ENCODE measurements at regions not wholly inside any gene's neighbourhood (a gene's known extent, or its start where the extent isn't known, plus 50 kb on each side); places are given as distances from the start of the nearest gene placed in this dataset.
"Not testable (repeated sequence)": the region's sequence is repeated elsewhere in the genome, so short reads cannot be mapped to it uniquely, and the experiment has no call there.

- no peak for TF ChIP-seq JUND (IDR thresholded peaks at IDR 0.05; ENCODE audit: low read depth)
- no peak for DNase-seq (ENCODE audit: low read depth in 1 of 2, low spot score in 1 of 2)
- in situ Hi-C loops (cut with HindIII; ENCODE audit: low pct_unique_long_range_greater_than_20kb, low sequenced_read_pairs) = no loop called here
Observed at GRCh38 chr7:47186316-47186715, 395.6 kb downstream of the TNS3 start.

GRCh38 chr7:47185839-47186238 is 396.1 kb downstream of the TNS3 start:
- in situ Hi-C loops (cut with HindIII; ENCODE audit: low pct_unique_long_range_greater_than_20kb, low sequenced_read_pairs) = no loop called here
- no peak for TF ChIP-seq JUND (IDR thresholded peaks at IDR 0.05; ENCODE audit: low read depth)
- no peak for DNase-seq (ENCODE audit: low read depth in 1 of 2, low spot score in 1 of 2)

DNA sequence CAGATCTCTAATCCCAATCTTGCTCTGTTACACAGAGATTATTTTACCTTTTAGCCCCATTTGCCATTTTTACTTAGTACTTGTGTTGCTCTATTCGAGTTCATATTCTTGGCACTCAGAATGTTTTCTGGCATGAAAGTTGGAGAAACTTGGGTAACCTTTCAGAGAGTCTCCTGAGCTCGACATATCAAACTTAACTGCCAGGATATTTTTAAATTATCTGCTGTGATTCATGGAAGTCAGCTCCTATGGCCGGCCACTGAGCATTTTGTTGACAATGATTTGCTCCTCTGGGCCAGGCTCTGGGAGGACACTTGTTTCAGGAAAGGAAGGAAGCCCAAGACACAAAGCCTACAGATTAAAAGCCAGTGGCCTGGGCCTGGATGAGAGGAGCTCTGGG is 396.7 kb downstream of the TNS3 start:
- no peak for DNase-seq (ENCODE audit: low read depth in 1 of 2, low spot score in 1 of 2)
- no peak for TF ChIP-seq JUND (IDR thresholded peaks at IDR 0.05; ENCODE audit: low read depth)
- in situ Hi-C loops (cut with HindIII; ENCODE audit: low pct_unique_long_range_greater_than_20kb, low sequenced_read_pairs) = no loop called here

GRCh38 chr7:47183862-47184590 is 397.9 kb downstream of the TNS3 start:
- in situ Hi-C loops (cut with HindIII; ENCODE audit: low pct_unique_long_range_greater_than_20kb, low sequenced_read_pairs) = no loop called here
- TF ChIP-seq JUND (IDR thresholded peaks at IDR 0.05; ENCODE audit: low read depth) = no peak

GRCh38 chr7:47181746-47182361 is 400.1 kb downstream of the TNS3 start:
- no peak for TF ChIP-seq JUND (IDR thresholded peaks at IDR 0.05; ENCODE audit: low read depth)
- in situ Hi-C loops (cut with HindIII; ENCODE audit: low pct_unique_long_range_greater_than_20kb, low sequenced_read_pairs) = no loop called here
- peak; percentile 58 to 83 for DNase-seq (ENCODE audit: low read depth in 1 of 2, low spot score in 1 of 2)

More at GRCh38 chr7:47183862-47184590, 397.9 kb downstream of the TNS3 start:
- no peak for DNase-seq (ENCODE audit: low read depth in 1 of 2, low spot score in 1 of 2)

DNA sequence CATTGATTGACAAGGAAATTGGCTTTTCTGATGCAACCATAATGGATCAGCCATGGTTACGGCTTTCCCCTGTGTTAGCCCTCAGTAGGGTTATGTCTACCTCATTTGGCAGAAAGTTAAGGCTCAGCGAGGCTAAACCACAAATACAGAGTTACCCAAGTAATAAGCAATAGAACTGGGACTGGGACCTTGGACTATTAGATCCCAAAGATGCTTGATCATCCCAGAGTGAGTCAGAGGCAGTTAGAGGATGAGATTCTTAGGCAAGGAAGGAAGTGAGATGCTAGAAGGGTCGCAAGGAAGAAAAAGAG is 401.4 kb downstream of the TNS3 start:
- in situ Hi-C loops (cut with HindIII; ENCODE audit: low pct_unique_long_range_greater_than_20kb, low sequenced_read_pairs) = no loop called here
- no peak for TF ChIP-seq JUND (IDR thresholded peaks at IDR 0.05; ENCODE audit: low read depth)
- no peak for DNase-seq (ENCODE audit: low read depth in 1 of 2, low spot score in 1 of 2)

GRCh38 chr7:47179812-47180515 is 401.9 kb downstream of the TNS3 start:
- no peak for TF ChIP-seq JUND (IDR thresholded peaks at IDR 0.05; ENCODE audit: low read depth)
- in situ Hi-C loops (cut with HindIII; ENCODE audit: low pct_unique_long_range_greater_than_20kb, low sequenced_read_pairs) = no loop called here
- DNase-seq (ENCODE audit: low read depth in 1 of 2, low spot score in 1 of 2) = peak; percentile 59 to 79

DNA sequence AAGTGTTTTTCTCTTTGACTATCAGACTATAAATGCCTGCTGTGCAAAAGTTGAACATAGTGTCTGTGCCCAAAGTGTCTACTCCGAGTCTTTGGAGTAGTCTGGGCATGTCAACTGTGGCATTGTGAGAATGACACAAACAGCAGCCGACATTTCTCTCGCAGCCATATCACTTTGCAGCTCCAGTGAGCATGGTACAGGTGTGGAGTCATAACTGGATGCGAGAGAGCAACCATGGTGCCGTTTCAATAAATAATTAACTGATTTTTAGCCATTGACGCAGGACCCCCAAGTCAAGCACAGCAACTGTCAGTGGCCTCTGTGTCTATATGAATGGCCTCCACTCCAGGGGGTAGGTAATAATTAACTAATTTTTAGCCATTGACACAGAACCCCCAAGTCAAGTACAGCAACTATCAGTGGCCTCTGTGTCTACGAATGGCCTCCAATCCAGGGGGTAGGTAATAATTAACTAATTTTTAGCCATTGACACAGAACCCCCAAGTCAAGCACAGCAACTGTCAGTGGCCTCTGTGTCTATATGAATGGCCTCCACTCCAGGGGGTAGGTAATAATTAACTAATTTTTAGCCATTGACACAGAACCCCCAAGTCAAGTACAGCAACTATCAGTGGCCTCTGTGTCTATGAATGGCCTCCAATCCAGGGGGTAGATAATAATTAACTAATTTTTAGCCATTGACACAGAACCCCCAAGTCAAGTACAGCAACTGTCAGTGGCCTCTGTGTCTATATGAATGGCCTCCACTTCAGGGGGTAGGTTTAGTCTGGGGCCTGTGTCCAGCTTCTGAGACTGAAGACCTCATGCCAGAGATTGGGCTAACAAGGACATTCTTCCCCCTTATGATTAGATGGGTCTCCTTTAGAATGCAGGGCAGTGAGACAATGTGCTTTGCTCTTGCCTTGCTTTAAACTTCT is 409.0 kb downstream of the TNS3 start:
- DNase-seq (ENCODE audit: low read depth in 1 of 2, low spot score in 1 of 2); in situ Hi-C loops (cut with HindIII; ENCODE audit: low pct_unique_long_range_greater_than_20kb, low sequenced_read_pairs): not testable (repeated sequence)

GRCh38 chr7:47170516-47170915 is 411.4 kb downstream of the TNS3 start:
- DNase-seq (ENCODE audit: low read depth in 1 of 2, low spot score in 1 of 2) = no peak
- in situ Hi-C loops (cut with HindIII; ENCODE audit: low pct_unique_long_range_greater_than_20kb, low sequenced_read_pairs) = no loop called here

DNA sequence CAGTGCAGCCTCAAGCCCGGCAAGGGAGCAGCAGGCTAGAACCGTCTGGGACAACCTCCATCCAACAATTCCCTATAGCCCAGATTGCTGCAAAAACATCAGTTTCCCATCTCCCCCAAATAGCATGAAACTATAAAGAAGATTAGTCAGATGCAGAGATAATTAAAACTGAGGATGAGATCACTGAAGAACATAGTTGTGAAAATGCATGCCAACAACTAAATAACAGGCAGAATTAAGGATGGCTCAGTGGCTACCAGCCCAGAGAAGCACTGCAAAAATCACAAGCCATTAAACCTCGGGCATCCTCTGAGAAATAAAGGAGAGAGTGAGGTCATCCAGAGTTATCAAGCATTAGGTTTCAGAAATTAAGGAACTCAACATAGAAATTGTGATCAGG is 427.1 kb downstream of the TNS3 start:
- no peak for DNase-seq (ENCODE audit: low read depth in 1 of 2, low spot score in 1 of 2)
- in situ Hi-C loops (cut with HindIII; ENCODE audit: low pct_unique_long_range_greater_than_20kb, low sequenced_read_pairs) = no loop called here
- TF ChIP-seq JUND (IDR thresholded peaks at IDR 0.05; ENCODE audit: low read depth) = no peak

More at GRCh38 chr7:47170516-47170915, 411.4 kb downstream of the TNS3 start:
- no peak for TF ChIP-seq JUND (IDR thresholded peaks at IDR 0.05; ENCODE audit: low read depth)

- DNase-seq (ENCODE audit: low read depth in 1 of 2, low spot score in 1 of 2) = no peak
Observed at GRCh38 chr7:47153576-47153975, 428.3 kb downstream of the TNS3 start.

GRCh38 chr7:47153058-47153457 is 428.9 kb downstream of the TNS3 start:
- no peak for TF ChIP-seq JUND (IDR thresholded peaks at IDR 0.05; ENCODE audit: low read depth)
- DNase-seq (ENCODE audit: low read depth in 1 of 2, low spot score in 1 of 2) = no peak
- in situ Hi-C loops (cut with HindIII; ENCODE audit: low pct_unique_long_range_greater_than_20kb, low sequenced_read_pairs) = no loop called here

More at GRCh38 chr7:47153576-47153975, 428.3 kb downstream of the TNS3 start:
- TF ChIP-seq JUND (IDR thresholded peaks at IDR 0.05; ENCODE audit: low read depth) = no peak
- in situ Hi-C loops (cut with HindIII; ENCODE audit: low pct_unique_long_range_greater_than_20kb, low sequenced_read_pairs) = no loop called here
